Stimulated activated CD4-positive, alpha-beta T cell treated with anti-CD3 and anti-CD28 coated beads, TNF-alpha, amount 100 ng/mL, for 1 hour (primary cell): ENCODE measurements at regions not wholly inside any gene's neighbourhood (a gene's known extent, or its start where the extent isn't known, plus 50 kb on each side); places are given as distances from the start of the nearest gene placed in this dataset.

Source experiments
- DNase-seq, 3 donors: peaks; one replicate each; pipeline ENCODE4 v3.0.0-alpha.2; 2020; ENCODE audit warnings: low read depth in 3 of 3, low spot score in 1 of 3

- DNase-seq: no peak
Observed at GRCh38 chr17:27240086-27240801, 53.7 kb upstream of the WSB1 start.

DNA sequence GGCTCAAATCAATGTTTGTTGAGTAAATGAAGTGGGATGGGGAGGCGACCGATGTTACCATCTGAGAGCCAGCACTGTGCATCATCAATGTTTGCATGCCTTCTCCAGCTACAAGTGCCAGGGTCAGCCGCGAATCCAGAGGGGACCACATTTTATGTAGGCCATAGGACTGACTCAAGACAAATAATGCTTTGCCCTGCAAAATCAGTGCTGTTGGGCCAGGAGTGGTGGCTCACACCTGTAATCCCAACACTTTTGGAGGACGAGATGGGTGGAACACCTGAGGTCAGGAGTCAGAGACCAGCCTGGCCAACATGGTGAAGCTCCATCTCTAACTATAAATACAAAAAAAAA is 53.1 kb upstream of the WSB1 start:
- DNase-seq: no peak

- DNase-seq: no peak
Observed at GRCh38 chr17:27241346-27241946, 52.5 kb upstream of the WSB1 start.

DNA sequence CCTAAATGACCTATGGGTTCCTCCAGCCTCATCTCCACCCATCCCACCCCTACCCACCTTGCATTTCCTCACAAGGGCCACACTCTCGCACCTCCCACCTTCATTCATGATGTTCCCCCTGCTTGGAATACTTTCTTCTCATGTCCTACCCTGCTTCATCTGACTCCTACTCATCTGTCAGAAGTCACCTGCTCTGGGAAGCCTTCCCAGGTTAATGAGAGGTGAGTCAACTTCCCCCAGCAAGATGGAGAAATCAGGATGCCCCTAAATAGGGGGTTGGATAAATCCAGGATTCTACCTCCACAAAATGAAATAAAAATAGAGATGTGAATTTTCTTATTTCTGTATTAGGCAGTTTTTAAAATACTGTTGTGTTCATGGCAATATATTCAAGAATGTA is 51.0 kb upstream of the WSB1 start:
- no peak for DNase-seq

DNA sequence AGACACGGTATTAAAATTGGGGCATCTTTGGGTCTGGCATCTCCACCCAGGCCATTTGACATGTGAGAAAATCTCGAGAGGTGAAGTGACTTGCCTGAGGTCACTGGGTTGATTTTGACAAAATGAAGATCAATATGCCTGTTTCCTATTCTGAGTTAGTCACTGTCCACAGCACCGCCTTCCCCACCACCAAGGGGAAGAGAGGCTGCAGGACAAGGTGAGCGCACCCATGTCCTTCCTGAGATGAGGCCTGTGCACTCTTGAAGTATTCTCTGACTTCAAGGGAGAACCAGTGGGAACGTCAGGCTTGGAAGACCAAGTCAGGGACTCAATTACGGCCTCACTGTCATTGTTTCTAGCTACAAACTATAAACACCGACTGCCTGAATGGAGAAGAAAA is 49.9 kb upstream of the WSB1 start:
- DNase-seq: no peak
